ENCODE measurements at regions not wholly inside any gene's neighbourhood (a gene's known extent, or its start where the extent isn't known, plus 50 kb on each side); places are given as distances from the start of the nearest gene placed in this dataset.

- Histone ChIP-seq H2AFZ (ENCODE audit: low read depth) (no peak overlapping the region), H3K9me3 (no peaks in the 10 kb centered on the region), H4K20me1 (ENCODE audit: insufficient read depth) (no peaks in the 10 kb centered on the region), H3K4me3 (ENCODE audit: low read depth in 2 of 2, low read length in 1 of 2) (no peak overlapping the region), H3K4me2 (no peak overlapping the region), H3F3A (replicated peaks; ENCODE audit: insufficient read depth) (no peaks in the 10 kb centered on the region), H3K36me3 (replicated peaks in 1 of 2; ENCODE audit: control insufficient read depth in 1 of 2, insufficient read depth in 2 of 2, low read length in 1 of 2) (no peaks in the 10 kb centered on the region), H3K27me3 (ENCODE audit: insufficient read depth) (peaks cover 10% of the 10 kb centered on the region; the same call in 1 of the 2 replicates), H3K79me2 (ENCODE audit: insufficient read depth) (no peaks in the 10 kb centered on the region), H3K9me2 (no peaks in the 10 kb centered on the region), H3K27ac (ENCODE audit: low read depth in 2 of 2, low read length in 1 of 2) (no peak overlapping the region), H3K9ac (no peak overlapping the region), H3K4me1 (ENCODE audit: control insufficient read depth in 1 of 2, insufficient read depth in 2 of 2, low read depth in 1 of 2, low read length in 1 of 2) (peaks cover 0 to 5% of the 10 kb centered on the region in 2 experiments; a peak in 1 of 4 replicates)
- DNase-seq = no peak
- TF ChIP-seq RAD21 (IDR thresholded peaks at IDR 0.05; ENCODE audit: low read length) = no peak
- TF ChIP-seq TAF1 (IDR thresholded peaks at IDR 0.05; ENCODE audit: borderline replicate concordance, low read depth, low read length) = no peak
- no peak for TF ChIP-seq YY1 (IDR thresholded peaks at IDR 0.05; ENCODE audit: low read depth)
- TF ChIP-seq GABPA (IDR thresholded peaks at IDR 0.05; ENCODE audit: low read depth) = no peak
- TF ChIP-seq TEAD4 (IDR thresholded peaks at IDR 0.05; ENCODE audit: borderline replicate concordance, insufficient read depth) = no peak
- no peak for TF ChIP-seq CTCF (IDR thresholded peaks at IDR 0.05)
- TF ChIP-seq NFIC (IDR thresholded peaks at IDR 0.05; ENCODE audit: borderline replicate concordance) = no peak
- no peak for TF ChIP-seq FOXJ3 (CRISPR knock-in tag; IDR thresholded peaks at IDR 0.05)
- TF ChIP-seq IRF3 (IDR thresholded peaks at IDR 0.05; ENCODE audit: low read depth, low read length) = no peak
- TF ChIP-seq ELF1 (IDR thresholded peaks at IDR 0.05) = no peak
- TF ChIP-seq NRF1 (IDR thresholded peaks at IDR 0.05; ENCODE audit: low read depth, low read length) = no peak
- TF ChIP-seq SMC3 (IDR thresholded peaks at IDR 0.05; ENCODE audit: low read depth, low read length) = no peak
- no peak for TF ChIP-seq POLR2AphosphoS5 (IDR thresholded peaks at IDR 0.05; ENCODE audit: low read depth, low read length)
- no peak for TF ChIP-seq SIN3A (IDR thresholded peaks at IDR 0.05; ENCODE audit: borderline replicate concordance, low read depth, low read length)
- 58% methylated on average over 3 of the region's 3 CpGs for WGBS (ENCODE audit: low lambda C conversion rate)
- POLR2A ChIA-PET = no interaction called here
- CTCF ChIA-PET = interaction anchor here (0.7 to 1.8 kb wide), 2 partner anchors 309 to 391 kb away, joined by 3 to 7 read pairs; no protein-coding TSS in a partner anchor
Observed at GRCh38 chr3:72266016-72266370, 481.0 kb upstream of the PROK2 start.

GRCh38 chr3:72265256-72266015, 480.5 kb upstream of the PROK2 start:
- TF ChIP-seq CTCF (IDR thresholded peaks at IDR 0.05) = peak; percentile 31; the same call in 1 of the 2 replicates
- TF ChIP-seq RAD21 (IDR thresholded peaks at IDR 0.05; ENCODE audit: low read length) = peak; percentile 34
- TF ChIP-seq RFX5 (IDR thresholded peaks at IDR 0.05; ENCODE audit: low read length) = no peak
- no peak for TF ChIP-seq EZH2phosphoT487 (IDR thresholded peaks at IDR 0.05; ENCODE audit: borderline replicate concordance, low read depth)
- TF ChIP-seq IRF3 (IDR thresholded peaks at IDR 0.05; ENCODE audit: low read depth, low read length) = no peak
- Histone ChIP-seq H3K27me3 (ENCODE audit: insufficient read depth) (peaks cover 10% of the 10 kb centered on the region; the same call in 1 of the 2 replicates), H3K9ac (no peak overlapping the region), H3K9me3 (no peaks in the 10 kb centered on the region), H3K36me3 (replicated peaks in 1 of 2; ENCODE audit: control insufficient read depth in 1 of 2, insufficient read depth in 2 of 2, low read length in 1 of 2) (no peaks in the 10 kb centered on the region), H3K9me2 (no peaks in the 10 kb centered on the region), H4K20me1 (ENCODE audit: insufficient read depth) (no peaks in the 10 kb centered on the region), H3K79me2 (ENCODE audit: insufficient read depth) (no peaks in the 10 kb centered on the region), H3K4me3 (ENCODE audit: low read depth in 2 of 2, low read length in 1 of 2) (no peak overlapping the region), H3K4me2 (no peak overlapping the region), H3K27ac (ENCODE audit: low read depth in 2 of 2, low read length in 1 of 2) (no peak overlapping the region), H3K4me1 (ENCODE audit: control insufficient read depth in 1 of 2, insufficient read depth in 2 of 2, low read depth in 1 of 2, low read length in 1 of 2) (peaks cover 0 to 7% of the 10 kb centered on the region in 2 experiments; a peak in 1 of 4 replicates), H3F3A (replicated peaks; ENCODE audit: insufficient read depth) (no peaks in the 10 kb centered on the region), H2AFZ (ENCODE audit: low read depth) (no peak overlapping the region)
- CTCF ChIA-PET = interaction anchor here (0.8 to 1.8 kb wide), 3 partner anchors 10 to 400 kb away, joined by 3 to 7 read pairs (median 4); no protein-coding TSS in a partner anchor
- 77% methylated on average over 9 of the region's 9 CpGs for whole genome bisulfite sequencing (ENCODE audit: low lambda C conversion rate)
- DNase-seq = no peak
- POLR2A ChIA-PET = no interaction called here
